CD4-positive, alpha-beta T cell (primary cell): ENCODE measurements at regions not wholly inside any gene's neighbourhood (a gene's known extent, or its start where the extent isn't known, plus 50 kb on each side); places are given as distances from the start of the nearest gene placed in this dataset.

ENCODE experiments used
- ATAC-seq: fragments of 200-7000 bp; cut with Tn5 transposase; one replicate; pipeline ENCODE4 v1.10.0; 2022; ENCODE audit warnings: mild to moderate bottlenecking; ENCODE audit not compliant: poor library complexity
- CTCF ChIA-PET: fragments of 350-600 bp; sonication (Branson Sonifier 250); formaldehyde crosslinking; loops from one replicate; lab custom pipeline; 2021; ENCODE audit warnings: antibody characterized with exemption, inconsistent platforms; lab: Charles Lee
- POLR2A ChIA-PET: fragments of 350-600 bp; sonication (Branson Sonifier 250); formaldehyde crosslinking; loops from one replicate; lab custom pipeline; 2021; ENCODE audit warnings: antibody characterized with exemption, inconsistent platforms; lab: Charles Lee
- DNase-seq, 14 experiments: peaks; one replicate each; pipeline ENCODE4 v3.0.0-alpha.2; 2013 to 2020; ENCODE audit warnings: mixed read lengths in 2 of 14
- H3K27ac ChIP-seq, 2 donors: one replicate each; pipeline versions ENCODE4 v1.5.1 to v1.7.0; 2013; ENCODE audit warnings: low read length in 2 of 2, low read depth in 1 of 2, mild to moderate bottlenecking in 1 of 2
- H3K27me3 ChIP-seq, 2 experiments: 1 replicate in 1 of 2; 2 replicates in 1 of 2; pipeline versions ENCODE4 v1.6.1 to v1.7.0; 2013; ENCODE audit warnings: low read length in 2 of 2, control low read depth in 1 of 2, mild to moderate bottlenecking in 1 of 2, moderate library complexity in 1 of 2; ENCODE audit not compliant: insufficient read depth in 2 of 2, control insufficient read depth in 1 of 2
- H3K36me3 ChIP-seq: one replicate; pipeline ENCODE4 v1.6.1; 2013; ENCODE audit warnings: low read length, control low read depth; ENCODE audit not compliant: insufficient read depth
- H3K4me1 ChIP-seq: one replicate; pipeline ENCODE4 v1.6.1; 2013; ENCODE audit warnings: low read length, control low read depth; ENCODE audit not compliant: insufficient read depth
- H3K4me3 ChIP-seq: one replicate; pipeline ENCODE4 v1.5.1; 2013; ENCODE audit warnings: mild to moderate bottlenecking, low read length, moderate library complexity
- H3K9me3 ChIP-seq, 2 experiments: 1 replicate in 1 of 2; 2 replicates in 1 of 2; pipeline versions ENCODE4 v1.6.1 to v1.7.0; 2013; ENCODE audit warnings: low read length in 2 of 2, mild to moderate bottlenecking in 2 of 2, control low read depth in 1 of 2, moderate library complexity in 1 of 2; ENCODE audit not compliant: control insufficient read depth in 1 of 2, insufficient read depth in 1 of 2
- H3K27ac Mint-ChIP-seq: one replicate; pipeline ENCODE4 v1.8.0; 2020; ENCODE audit warnings: mixed read lengths
- H3K27me3 Mint-ChIP-seq: one replicate; pipeline ENCODE4 v1.8.0; 2021; ENCODE audit warnings: mixed read lengths
- H3K36me3 Mint-ChIP-seq: one replicate; pipeline ENCODE4 v1.8.0; 2021; ENCODE audit warnings: low read depth, mixed read lengths
- H3K4me1 Mint-ChIP-seq: one replicate; pipeline ENCODE4 v1.8.0; 2021; ENCODE audit warnings: low read depth, mixed read lengths
- H3K4me3 Mint-ChIP-seq: one replicate; pipeline ENCODE4 v1.8.0; 2020; ENCODE audit warnings: mild to moderate bottlenecking, mixed read lengths
- H3K9me3 Mint-ChIP-seq: one replicate; pipeline ENCODE4 v1.8.0; 2020; ENCODE audit warnings: mixed read lengths
- intact Hi-C, 2 experiments: fragments of 100-400 bp; cut with DNase I in 1 of 2; cut with micrococcal nuclease in 1 of 2; formaldehyde crosslinking; loops; one replicate each; pipeline versions ENCODE4 v1.15.1 to v1.9.0; 2023 to 2025; cut with DNase I, micrococcal nuclease
- TF ChIP-seq, protein P1 (sequence below): fragments of 200-600 bp; IDR thresholded peaks from one replicate; pipeline ENCODE4 v1.8.0; 2022; ENCODE audit warnings: antibody characterized with exemption, mild to moderate bottlenecking

DNA sequence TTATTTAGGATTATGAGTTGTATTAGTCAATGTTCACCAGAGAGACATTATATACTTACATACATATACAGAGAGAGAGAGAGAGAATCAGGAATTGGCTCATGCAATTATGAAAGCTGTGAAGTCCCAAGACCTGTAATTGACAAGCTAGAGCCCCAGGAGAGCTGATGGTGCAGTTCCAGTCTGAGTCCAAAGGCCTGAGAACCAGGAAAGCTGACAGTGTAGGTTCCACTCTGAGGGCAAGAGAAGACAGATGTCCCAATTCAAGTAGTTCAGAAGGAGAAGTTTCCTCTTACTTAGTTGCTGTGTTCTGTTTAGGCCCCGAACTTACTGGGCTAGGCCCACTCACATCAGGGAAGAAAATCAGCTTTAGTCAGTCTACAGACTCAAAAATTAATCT, 76.4 kb upstream of the FICD start:
- Histone ChIP-seq H3K4me1 (no peaks in the 10 kb centered on the region), H3K27me3 (peaks cover 0 to 6% of the 10 kb centered on the region in 2 experiments), H3K27ac (no peak overlapping the region), H3K4me3 (no peak overlapping the region), H3K36me3 (no peaks in the 10 kb centered on the region), H3K9me3 (no peaks in the 10 kb centered on the region)
- intact Hi-C loops: no loop called here
- ChIA-PET CTCF (no interaction called here), POLR2A (no interaction called here)
- Mint-ChIP-seq H3K27me3 (peaks cover 39% of the 10 kb centered on the region), H3K4me1 (no peaks in the 10 kb centered on the region), H3K4me3 (no peak overlapping the region), H3K36me3 (no peaks in the 10 kb centered on the region), H3K9me3 (no peaks in the 10 kb centered on the region), H3K27ac (no peak overlapping the region)
- DNase-seq (no peak), ATAC-seq (no peak)
- TF ChIP-seq, protein P1, sequence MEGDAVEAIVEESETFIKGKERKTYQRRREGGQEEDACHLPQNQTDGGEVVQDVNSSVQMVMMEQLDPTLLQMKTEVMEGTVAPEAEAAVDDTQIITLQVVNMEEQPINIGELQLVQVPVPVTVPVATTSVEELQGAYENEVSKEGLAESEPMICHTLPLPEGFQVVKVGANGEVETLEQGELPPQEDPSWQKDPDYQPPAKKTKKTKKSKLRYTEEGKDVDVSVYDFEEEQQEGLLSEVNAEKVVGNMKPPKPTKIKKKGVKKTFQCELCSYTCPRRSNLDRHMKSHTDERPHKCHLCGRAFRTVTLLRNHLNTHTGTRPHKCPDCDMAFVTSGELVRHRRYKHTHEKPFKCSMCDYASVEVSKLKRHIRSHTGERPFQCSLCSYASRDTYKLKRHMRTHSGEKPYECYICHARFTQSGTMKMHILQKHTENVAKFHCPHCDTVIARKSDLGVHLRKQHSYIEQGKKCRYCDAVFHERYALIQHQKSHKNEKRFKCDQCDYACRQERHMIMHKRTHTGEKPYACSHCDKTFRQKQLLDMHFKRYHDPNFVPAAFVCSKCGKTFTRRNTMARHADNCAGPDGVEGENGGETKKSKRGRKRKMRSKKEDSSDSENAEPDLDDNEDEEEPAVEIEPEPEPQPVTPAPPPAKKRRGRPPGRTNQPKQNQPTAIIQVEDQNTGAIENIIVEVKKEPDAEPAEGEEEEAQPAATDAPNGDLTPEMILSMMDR: no peak

DNA sequence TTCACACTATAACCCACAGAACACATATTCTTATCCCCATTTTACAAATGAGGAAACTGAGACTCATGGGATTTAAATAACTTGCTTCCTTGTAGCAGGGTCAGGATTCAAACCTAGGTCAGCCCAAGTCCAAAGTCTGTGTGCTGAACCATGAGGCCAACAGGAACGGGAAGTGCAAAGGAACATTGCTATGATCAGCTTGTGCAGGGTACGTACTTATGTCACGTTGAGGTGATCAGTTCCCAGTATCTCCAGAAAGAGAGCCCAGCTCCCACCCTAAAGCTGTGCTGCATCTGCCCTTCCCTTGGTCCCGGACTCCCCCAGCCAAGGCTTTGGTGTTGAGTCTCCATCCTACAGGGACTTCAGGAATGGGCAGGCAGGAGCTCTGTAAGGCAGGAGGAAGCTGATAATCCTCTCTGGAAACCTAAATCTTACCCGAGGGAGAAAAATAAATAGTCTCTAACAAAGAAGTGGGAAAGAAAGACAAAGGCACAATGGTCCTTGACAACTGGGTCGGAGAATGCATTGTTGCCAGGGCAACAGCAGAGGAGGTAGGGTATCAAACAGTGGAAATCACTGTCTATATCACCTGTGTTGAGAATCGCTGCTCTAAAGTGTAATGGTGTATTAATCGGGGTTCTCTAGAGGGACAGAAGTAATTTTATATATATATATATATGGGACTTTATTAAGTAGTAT, 82.5 kb upstream of the FICD start:
- no peak for ATAC-seq

DNA sequence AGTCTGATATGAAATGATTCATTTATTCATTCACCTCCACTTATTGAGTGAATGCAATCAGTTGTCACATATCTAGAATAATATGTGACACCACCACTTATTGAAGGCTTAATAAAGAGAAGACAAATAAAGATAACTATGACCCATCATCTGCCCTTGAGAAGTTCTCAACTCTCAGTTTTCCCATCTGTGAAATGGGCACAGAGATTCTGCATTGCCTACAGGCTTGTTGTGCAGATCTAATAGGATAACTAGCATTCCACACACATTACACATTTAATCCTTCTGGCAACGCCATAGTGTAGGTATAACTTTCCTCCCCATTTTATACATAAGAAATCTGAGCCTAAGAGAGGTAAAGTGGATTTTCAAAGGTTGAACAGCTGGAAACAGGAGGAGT, 84.2 kb upstream of the FICD start:
- ATAC-seq: no peak
- no peaks in the 10 kb centered on the region for H3K27me3 ChIP-seq
- Mint-ChIP-seq H3K27ac (no peak overlapping the region), H3K36me3 (no peaks in the 10 kb centered on the region), H3K9me3 (no peaks in the 10 kb centered on the region), H3K27me3 (peaks cover 30% of the 10 kb centered on the region), H3K4me3 (no peak overlapping the region), H3K4me1 (no peaks in the 10 kb centered on the region)
- TF ChIP-seq, protein P1: no peak
- no peak for DNase-seq
- intact Hi-C loops: no loop called here
- ChIA-PET POLR2A (no interaction called here), CTCF (no interaction called here)
- H3K4me1 ChIP-seq: no peaks in the 10 kb centered on the region
- no peak overlapping the region for H3K4me3 ChIP-seq
- H3K9me3 ChIP-seq: no peaks in the 10 kb centered on the region
- no peaks in the 10 kb centered on the region for H3K36me3 ChIP-seq
- no peak overlapping the region for H3K27ac ChIP-seq

More for the DNA sequence above, 82.5 kb upstream of the FICD start:
- intact Hi-C loops: no loop called here
- peaks cover 24% of the 10 kb centered on the region for H3K27me3 Mint-ChIP-seq
- Histone ChIP-seq H3K9me3 (no peaks in the 10 kb centered on the region), H3K27ac (no peak overlapping the region), H3K27me3 (no peaks in the 10 kb centered on the region), H3K36me3 (no peaks in the 10 kb centered on the region), H3K4me1 (no peaks in the 10 kb centered on the region), H3K4me3 (no peak overlapping the region)
- no peak overlapping the region for H3K4me3 Mint-ChIP-seq
- no peak overlapping the region for H3K27ac Mint-ChIP-seq
- no peaks in the 10 kb centered on the region for H3K36me3 Mint-ChIP-seq
- H3K4me1 Mint-ChIP-seq: no peaks in the 10 kb centered on the region
- DNase-seq: no peak
- H3K9me3 Mint-ChIP-seq: no peaks in the 10 kb centered on the region
- TF ChIP-seq, protein P1: no peak
- ChIA-PET POLR2A (no interaction called here), CTCF (no interaction called here)
